Nephron (organoid): ENCODE measurements at regions not wholly inside any gene's neighbourhood (a gene's known extent, or its start where the extent isn't known, plus 50 kb on each side); places are given as distances from the start of the nearest gene placed in this dataset.

Experiments used
- H3K27ac Mint-ChIP-seq, 3 experiments: 2 replicates each; pipeline ENCODE4 v1.8.0; 2020; ENCODE audit warnings: mixed read lengths in 3 of 3, mild to moderate bottlenecking in 2 of 3, moderate library complexity in 1 of 3
- H3K27me3 Mint-ChIP-seq: 2 replicates; pipeline ENCODE4 v1.8.0; 2021; ENCODE audit warnings: low read depth, mild to moderate bottlenecking, moderate library complexity, mixed read lengths
- H3K36me3 Mint-ChIP-seq: 2 replicates; pipeline ENCODE4 v1.8.0; 2020; ENCODE audit warnings: low read depth, mixed read lengths
- H3K4me1 Mint-ChIP-seq: 2 replicates; pipeline ENCODE4 v1.8.0; 2020; ENCODE audit warnings: mixed read lengths
- H3K4me3 Mint-ChIP-seq, 3 experiments: 2 replicates each; pipeline ENCODE4 v1.8.0; 2020; ENCODE audit warnings: mild to moderate bottlenecking in 3 of 3, mixed read lengths in 3 of 3, moderate library complexity in 2 of 3
- H3K9me3 Mint-ChIP-seq: 2 replicates; pipeline ENCODE4 v1.8.0; 2020; ENCODE audit warnings: mixed read lengths
- TF ChIP-seq, protein P1 (sequence below), 3 experiments: fragments of 200-600 bp; sonication (generic); IDR thresholded peaks; one replicate each; pipeline ENCODE4 v1.5.0; 2021; ENCODE audit warnings: antibody characterized with exemption in 3 of 3; ENCODE audit not compliant: unreplicated experiment in 3 of 3

DNA sequence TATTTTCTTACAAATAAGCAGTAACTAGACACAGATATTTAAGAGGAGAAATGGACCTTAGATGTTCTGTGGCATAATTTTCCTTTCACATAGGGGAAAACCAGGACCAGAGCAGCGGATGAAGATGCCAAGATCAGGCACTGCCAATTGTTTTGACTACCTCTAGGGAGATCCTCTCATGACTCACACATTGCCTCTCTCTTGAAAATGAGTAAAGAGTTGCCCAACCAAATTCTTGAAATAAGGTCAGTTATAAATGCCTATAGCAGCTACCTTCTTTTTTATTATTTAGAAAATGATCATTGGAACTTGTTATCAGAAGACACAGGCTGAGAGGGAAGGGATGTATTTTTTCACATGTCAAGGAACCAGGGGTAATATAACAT, 263.4 kb upstream of the PLEKHG7 start:
- H3K4me3 Mint-ChIP-seq = no peak overlapping the region
- peaks cover 19% of the 10 kb centered on the region for H3K4me1 Mint-ChIP-seq
- no peak overlapping the region for H3K27ac Mint-ChIP-seq
- no peaks in the 10 kb centered on the region for H3K27me3 Mint-ChIP-seq
- no peaks in the 10 kb centered on the region for H3K9me3 Mint-ChIP-seq
- TF ChIP-seq, protein P1, sequence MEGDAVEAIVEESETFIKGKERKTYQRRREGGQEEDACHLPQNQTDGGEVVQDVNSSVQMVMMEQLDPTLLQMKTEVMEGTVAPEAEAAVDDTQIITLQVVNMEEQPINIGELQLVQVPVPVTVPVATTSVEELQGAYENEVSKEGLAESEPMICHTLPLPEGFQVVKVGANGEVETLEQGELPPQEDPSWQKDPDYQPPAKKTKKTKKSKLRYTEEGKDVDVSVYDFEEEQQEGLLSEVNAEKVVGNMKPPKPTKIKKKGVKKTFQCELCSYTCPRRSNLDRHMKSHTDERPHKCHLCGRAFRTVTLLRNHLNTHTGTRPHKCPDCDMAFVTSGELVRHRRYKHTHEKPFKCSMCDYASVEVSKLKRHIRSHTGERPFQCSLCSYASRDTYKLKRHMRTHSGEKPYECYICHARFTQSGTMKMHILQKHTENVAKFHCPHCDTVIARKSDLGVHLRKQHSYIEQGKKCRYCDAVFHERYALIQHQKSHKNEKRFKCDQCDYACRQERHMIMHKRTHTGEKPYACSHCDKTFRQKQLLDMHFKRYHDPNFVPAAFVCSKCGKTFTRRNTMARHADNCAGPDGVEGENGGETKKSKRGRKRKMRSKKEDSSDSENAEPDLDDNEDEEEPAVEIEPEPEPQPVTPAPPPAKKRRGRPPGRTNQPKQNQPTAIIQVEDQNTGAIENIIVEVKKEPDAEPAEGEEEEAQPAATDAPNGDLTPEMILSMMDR (IDR thresholded peaks at IDR 0.05; ENCODE audit: unreplicated experiment in 3 of 3) = no peak
- H3K36me3 Mint-ChIP-seq = no peaks in the 10 kb centered on the region

DNA sequence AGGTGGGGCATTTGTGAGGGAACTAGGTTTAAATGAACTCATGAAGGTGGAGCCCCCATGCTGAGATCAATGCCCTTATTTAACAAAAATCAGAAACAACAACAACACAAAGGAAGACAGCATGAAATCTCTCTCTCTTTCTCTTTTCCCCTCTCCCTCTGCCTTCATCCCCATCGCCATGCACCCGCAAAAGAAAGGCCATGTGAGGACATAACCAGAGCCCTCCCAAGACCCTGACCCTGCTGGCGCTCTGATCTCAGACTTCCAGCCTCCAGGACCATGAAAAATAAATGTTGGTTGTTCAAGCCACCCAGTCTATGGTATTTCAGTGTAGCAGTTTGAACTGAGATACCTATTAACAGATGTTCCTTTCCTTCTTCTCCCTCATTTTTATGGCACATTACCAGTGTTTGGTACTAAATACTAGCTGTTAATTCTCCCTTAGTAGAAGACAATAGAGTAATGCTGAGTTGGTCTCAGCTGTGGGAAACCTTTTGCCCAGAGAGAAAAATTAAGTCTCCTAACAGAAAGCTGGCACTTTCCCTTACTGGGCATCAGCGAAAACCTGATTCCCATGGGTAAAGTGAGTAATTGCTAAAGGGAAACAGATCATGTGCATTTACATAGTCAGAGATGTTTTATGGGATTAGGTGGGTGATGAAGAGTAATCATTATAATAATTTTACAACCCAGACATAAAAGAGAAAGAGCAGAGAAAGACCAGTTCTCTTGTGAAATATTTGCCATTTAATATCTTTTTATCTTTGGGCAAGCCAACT, 264.0 kb upstream of the PLEKHG7 start:
- no peak overlapping the region for H3K4me3 Mint-ChIP-seq
- no peaks in the 10 kb centered on the region for H3K9me3 Mint-ChIP-seq
- TF ChIP-seq, protein P1 (IDR thresholded peaks at IDR 0.05; ENCODE audit: unreplicated experiment in 3 of 3) = no peak
- H3K27ac Mint-ChIP-seq = no peak overlapping the region
- no peaks in the 10 kb centered on the region for H3K27me3 Mint-ChIP-seq
- H3K36me3 Mint-ChIP-seq = no peaks in the 10 kb centered on the region
- peaks cover 19% of the 10 kb centered on the region for H3K4me1 Mint-ChIP-seq

DNA sequence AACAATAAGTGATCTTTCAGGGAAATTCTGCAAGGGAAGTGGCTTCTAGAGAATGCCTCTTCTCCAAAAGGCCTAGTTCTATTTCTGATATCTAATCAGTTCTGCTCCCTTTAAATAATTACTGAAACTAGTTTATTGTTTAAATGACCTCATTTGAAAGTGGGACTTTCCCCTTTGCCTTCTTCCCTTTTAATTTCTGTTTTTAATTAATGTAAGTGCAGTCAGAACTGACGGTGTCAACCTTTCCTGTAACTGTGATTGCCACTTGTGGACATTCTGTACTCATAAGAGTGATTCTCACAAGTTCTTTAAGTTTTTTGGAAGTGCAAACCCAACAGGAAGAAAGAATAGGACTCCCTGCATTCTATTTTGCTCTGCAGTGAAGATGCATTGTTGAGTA, 265.3 kb upstream of the PLEKHG7 start:
- H3K27ac Mint-ChIP-seq = peak overlapping the region in 1 of 3 experiments; percentile 0
- H3K36me3 Mint-ChIP-seq = no peaks in the 10 kb centered on the region
- H3K4me3 Mint-ChIP-seq = no peak overlapping the region
- TF ChIP-seq, protein P1 (IDR thresholded peaks at IDR 0.05; ENCODE audit: unreplicated experiment in 3 of 3) = no peak
- no peaks in the 10 kb centered on the region for H3K27me3 Mint-ChIP-seq
- peaks cover 11% of the 10 kb centered on the region for H3K4me1 Mint-ChIP-seq
- H3K9me3 Mint-ChIP-seq = no peaks in the 10 kb centered on the region

DNA sequence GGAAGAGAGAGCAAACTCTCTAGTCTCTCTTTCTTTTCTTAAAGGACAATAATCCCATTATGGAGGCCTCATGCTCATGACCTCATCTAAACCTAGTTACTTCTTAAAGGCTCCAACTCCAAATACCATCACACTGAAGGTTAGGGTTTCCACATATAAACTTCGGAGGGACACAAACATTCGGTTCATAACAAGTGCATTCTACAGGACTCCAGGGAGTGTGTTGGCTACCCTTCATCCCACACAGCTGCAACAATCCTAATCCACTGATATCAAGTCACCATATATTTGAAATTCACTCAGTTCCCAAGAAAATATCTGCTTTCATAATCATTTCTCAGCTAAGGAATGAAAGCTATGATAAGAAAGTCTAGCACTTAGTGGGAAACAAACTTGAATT, 265.9 kb upstream of the PLEKHG7 start:
- Mint-ChIP-seq H3K4me1 (peaks cover 11% of the 10 kb centered on the region), H3K36me3 (no peaks in the 10 kb centered on the region), H3K4me3 (no peak overlapping the region), H3K27me3 (no peaks in the 10 kb centered on the region), H3K9me3 (no peaks in the 10 kb centered on the region), H3K27ac (no peak overlapping the region)
- TF ChIP-seq, protein P1 (IDR thresholded peaks at IDR 0.05; ENCODE audit: unreplicated experiment in 3 of 3) = no peak

DNA sequence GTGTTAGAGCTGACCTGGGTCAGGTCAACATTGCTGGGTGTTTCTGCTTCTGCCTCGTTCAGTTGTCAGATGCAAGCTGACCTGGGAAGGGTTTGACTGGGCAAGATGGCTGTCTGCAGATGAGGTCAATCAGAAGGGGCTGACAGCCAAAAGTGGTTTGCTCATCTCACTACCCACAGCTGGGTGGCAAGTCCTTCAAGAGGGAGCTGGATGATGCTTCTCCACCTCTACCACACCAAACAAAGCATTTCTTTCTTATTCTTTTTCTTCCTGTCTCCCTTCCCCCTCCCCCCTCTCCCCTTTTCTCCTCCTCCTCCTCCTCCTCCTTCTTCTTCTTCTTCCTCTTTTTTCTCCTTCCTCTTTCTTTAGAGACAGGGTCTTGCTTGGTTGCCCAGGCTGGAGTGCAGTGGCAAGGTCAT, 268.2 kb upstream of the PLEKHG7 start:
- no peak overlapping the region for H3K4me3 Mint-ChIP-seq
- no peak overlapping the region for H3K27ac Mint-ChIP-seq
- H3K9me3 Mint-ChIP-seq = no peaks in the 10 kb centered on the region
- no peaks in the 10 kb centered on the region for H3K36me3 Mint-ChIP-seq
- peaks cover 6% of the 10 kb centered on the region for H3K4me1 Mint-ChIP-seq
- TF ChIP-seq, protein P1 (IDR thresholded peaks at IDR 0.05; ENCODE audit: unreplicated experiment in 3 of 3) = no peak
- H3K27me3 Mint-ChIP-seq = no peaks in the 10 kb centered on the region
